LNCAP (cell line): ENCODE measurements at regions not wholly inside any gene's neighbourhood (a gene's known extent, or its start where the extent isn't known, plus 50 kb on each side); places are given as distances from the start of the nearest gene placed in this dataset.

Source experiments
- TF ChIP-seq, protein P1 (sequence below): fragments of 450-650 bp; IDR thresholded peaks from 2 replicates; pipeline ENCODE4 v1.5.1; 2017; ENCODE audit warnings: mild to moderate bottlenecking

DNA sequence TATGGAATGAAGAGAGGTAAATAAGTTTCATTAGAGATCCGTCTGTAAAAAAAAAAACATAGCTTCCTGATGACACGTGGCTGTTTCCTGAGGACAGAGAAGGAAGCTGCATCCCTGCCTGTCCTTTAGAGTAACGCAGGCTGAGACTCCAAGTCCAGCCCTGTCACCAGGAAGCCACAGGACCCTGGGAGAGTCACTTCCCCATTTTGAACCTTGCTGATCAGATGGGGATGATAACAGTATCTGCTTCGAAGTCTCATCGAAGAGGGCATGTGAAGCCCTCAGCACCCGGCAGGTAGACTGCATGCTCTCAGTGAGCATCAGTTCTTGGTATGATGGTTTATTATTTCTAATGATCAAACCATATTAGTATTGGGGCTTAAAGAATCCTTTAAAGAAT is 139.1 kb upstream of the KCNG1 start:
- TF ChIP-seq, protein P1, sequence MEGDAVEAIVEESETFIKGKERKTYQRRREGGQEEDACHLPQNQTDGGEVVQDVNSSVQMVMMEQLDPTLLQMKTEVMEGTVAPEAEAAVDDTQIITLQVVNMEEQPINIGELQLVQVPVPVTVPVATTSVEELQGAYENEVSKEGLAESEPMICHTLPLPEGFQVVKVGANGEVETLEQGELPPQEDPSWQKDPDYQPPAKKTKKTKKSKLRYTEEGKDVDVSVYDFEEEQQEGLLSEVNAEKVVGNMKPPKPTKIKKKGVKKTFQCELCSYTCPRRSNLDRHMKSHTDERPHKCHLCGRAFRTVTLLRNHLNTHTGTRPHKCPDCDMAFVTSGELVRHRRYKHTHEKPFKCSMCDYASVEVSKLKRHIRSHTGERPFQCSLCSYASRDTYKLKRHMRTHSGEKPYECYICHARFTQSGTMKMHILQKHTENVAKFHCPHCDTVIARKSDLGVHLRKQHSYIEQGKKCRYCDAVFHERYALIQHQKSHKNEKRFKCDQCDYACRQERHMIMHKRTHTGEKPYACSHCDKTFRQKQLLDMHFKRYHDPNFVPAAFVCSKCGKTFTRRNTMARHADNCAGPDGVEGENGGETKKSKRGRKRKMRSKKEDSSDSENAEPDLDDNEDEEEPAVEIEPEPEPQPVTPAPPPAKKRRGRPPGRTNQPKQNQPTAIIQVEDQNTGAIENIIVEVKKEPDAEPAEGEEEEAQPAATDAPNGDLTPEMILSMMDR: no peak

DNA sequence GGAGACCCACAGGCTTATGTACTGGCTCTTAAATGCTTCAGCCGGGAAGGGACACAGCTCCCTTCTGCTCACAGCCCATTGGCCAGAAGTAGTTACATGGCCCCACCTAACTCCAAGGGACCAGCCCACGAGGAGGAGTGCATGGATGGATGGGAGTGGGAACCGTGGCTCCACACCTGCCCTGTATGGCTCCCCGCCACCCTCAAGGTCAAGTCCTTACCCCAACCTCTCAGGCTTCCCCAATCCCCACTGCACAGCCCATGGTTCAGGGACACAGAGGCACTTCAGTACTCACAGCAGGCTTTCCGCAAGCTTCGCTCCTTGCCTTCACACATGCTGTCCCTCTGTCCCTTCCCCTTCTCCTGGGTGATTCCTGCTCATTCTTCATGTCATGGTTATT is 137.9 kb upstream of the KCNG1 start:
- TF ChIP-seq, protein P1: no peak

DNA sequence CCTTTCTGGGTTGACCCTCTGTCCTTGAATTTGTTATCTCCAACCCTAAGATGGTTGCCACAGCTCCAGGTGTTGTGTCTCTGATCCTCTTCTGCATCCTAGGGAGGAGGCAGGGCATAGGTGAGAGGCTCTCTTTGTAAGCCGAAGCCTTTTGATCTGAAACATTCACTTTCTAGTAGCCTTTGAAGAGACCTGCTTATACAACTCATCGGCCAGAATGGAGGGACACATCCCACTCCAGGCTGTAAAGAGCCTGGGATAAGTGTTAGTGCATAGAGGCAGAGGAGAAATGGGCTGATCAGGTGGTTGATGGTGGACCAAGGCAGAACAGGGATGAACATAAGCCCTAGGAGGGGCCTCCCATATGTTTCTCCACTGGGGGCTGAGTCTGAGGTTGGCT is 137.1 kb upstream of the KCNG1 start:
- TF ChIP-seq, protein P1: no peak

DNA sequence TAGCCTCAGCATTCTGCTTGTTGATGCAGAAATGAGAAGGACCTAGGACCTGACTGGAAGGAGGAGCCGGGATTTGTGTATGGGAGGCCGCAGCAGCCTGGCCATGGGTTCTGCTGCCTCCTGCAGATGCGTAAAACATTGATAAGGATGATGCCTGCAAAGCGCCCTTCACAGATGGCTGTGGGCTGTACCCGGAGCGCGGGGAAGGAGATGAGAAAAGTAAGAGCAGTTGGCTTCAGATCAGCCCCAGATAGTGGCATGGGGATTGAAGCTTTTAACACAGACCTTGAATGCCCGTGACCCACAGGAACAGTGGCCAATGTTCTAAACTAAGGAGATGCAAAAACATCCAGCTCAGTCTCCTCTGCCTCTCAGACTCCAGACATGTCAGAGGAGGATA is 136.4 kb upstream of the KCNG1 start:
- TF ChIP-seq, protein P1: no peak

DNA sequence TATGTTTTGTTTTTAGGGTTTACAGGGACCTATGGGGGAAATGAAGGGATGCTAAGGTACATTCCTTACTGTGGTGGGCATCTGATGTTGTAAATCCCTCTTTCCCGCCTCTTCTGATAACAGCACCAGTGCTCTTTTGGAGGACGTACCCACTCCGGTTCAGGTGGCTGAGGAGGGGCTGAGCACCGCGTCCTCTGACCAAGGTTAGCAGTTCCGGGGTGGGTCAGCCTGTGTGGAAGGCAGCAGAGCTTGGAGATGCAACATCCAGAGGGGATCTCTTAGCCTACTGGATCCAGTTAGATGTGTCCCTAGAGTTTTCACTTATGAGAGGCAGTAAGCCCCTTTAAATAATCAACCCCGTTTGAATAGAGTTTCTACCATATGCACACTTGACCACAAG is 135.3 kb upstream of the KCNG1 start:
- TF ChIP-seq, protein P1: no peak

DNA sequence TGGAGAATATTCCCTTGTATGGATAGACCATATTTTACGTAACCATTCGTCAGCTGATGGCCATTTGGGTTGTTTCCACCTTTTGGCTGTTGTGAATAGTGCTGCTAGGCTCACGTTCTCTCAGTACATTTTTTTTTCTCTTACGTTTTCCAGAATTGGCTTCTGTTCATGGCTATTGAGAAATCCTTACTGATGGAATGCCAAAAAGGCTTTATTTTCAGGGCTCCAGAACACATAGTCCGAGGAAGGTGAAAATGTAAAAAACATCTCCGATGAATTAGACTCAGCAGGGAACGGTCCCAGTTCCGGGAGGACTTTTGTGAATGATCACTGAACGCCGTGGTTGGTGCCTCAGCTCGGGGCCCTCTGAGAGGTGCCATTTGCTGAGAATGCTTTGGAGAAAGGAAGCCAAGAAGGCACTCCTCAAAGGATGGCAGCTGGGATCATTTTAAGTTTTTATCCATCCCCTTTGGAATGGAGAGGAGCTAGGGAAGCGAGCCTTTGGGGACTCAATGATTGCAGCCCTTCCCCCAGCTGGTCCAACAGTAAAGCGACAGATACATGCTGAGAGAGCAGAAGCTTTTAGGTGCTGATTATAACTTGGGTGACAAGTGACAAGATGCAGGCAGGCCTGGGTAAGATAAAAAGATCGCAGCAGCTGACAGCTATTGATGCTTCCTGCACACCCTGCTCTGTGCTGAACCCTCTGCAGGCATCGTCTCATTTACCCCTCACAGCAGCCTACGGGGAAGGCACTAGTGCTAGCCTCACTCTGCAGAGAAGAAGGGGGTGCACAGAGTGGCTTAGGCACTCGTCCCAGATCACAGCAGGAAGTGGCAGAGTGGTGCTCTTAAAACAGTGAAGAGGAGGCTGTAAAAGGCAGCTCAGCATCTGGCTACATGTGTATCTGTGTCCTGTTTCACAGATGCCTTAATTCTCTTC is 133.4 kb upstream of the KCNG1 start:
- TF ChIP-seq, protein P1: no peak

DNA sequence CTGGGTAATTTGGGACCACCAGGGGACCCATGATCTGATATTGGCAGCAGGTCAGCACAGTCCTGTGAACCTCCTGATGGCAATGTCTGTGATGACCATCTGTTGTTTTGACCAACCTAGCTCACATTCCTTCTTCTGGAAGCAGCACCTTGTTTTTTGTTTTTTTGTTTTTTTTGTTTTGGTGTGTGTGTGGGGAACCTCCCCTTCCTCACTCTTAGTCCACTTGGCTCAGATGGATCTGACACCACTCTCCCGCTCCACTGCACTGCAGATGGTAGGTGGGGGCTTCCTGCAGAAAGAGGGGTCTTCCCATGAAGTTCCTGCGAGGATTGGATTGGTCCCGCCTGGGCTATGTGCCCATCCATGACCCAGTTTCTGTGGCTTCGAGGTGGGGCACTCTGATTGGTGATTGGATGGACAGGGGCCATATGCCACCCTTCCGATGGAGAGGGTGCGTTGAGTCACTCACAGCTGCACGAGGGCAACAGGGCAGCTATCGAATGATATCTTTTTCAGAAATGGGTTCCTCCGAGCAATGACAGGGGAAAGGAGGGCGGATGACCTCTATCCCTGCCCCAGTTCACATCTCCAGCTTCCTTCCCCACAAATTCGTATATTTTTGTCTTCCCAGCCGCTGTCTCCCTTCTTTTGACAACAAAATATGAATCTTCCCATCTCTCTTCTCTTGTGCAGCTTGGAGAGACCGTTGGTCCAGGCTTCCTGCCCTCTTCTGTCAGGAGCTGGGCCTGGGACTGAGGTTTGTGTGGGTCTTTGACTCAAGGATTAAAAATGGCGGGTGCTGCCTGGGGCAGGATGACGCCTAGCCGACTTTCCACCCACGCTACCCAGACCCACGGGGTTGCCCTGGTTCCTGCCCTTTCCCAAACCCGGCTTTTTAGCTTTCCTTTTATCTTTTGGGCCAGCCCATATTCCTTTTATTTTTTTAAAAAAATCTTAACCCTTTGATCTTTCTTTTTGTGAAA is 132.1 kb upstream of the KCNG1 start:
- TF ChIP-seq, protein P1: no peak
